Mucosa of gallbladder (tissue), 1 donor: ENCODE measurements at regions not wholly inside any gene's neighbourhood (a gene's known extent, or its start where the extent isn't known, plus 50 kb on each side); places are given as distances from the start of the nearest gene placed in this dataset.
"Not testable (repeated sequence)": the region's sequence is repeated elsewhere in the genome, so short reads cannot be mapped to it uniquely, and the experiment has no call there.

Source experiments
- DNase-seq: peaks from one replicate; pipeline ENCODE4 v3.0.0-alpha.2; 2020; ENCODE audit warnings: low spot score
- donor health status: DM: no; HTN: no; CAD: no.

DNA sequence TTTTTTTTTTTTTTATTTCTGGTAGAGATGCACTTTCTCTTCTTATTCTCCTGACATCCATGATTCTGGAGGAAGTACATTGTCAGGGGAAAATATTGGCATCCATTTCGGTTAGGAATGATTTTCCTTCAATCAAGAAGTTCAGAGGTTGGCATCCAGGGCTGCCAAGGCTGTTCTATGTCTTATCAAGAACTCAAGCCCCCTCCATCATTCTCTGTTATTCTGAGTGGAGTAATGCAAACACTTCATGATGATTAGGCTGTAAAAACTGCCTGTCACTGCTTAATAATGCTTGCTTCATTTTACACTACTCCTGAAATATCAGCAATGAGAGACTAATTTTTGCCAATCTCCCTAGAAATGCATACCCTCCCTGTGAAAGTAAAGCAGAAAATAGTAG lies 417.1 kb upstream of the NFIA start:
- no peak for DNase-seq

DNA sequence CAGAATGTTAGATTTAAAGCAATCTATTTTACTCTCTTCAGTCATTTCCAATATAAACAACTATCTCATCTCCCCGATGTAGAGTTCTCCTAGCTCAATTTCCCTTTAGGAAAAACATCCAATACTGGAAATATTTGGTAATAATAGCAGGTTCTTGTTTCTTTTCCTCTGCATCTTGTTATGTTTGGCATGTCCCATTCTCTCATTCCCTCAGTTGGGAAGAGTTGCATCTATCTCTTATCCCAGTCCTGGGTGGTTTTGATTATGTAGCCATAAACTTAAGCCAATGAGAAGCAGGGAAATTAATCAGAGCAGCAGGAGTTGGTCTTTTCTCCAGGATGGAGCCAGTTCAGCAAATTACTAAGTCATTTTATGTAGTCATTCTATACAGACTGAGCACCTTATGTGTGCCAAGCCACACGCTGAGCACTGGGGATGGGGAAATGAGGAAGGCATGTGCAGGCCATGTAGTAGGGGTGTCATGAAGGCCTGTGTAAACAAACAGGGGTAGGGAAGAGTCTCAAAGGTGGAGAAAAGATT lies 418.2 kb upstream of the NFIA start:
- no peak for DNase-seq

- DNase-seq, result no peak
Measured at GRCh38 chr1:60662486-60663044, 419.8 kb upstream of the NFIA start.

DNA sequence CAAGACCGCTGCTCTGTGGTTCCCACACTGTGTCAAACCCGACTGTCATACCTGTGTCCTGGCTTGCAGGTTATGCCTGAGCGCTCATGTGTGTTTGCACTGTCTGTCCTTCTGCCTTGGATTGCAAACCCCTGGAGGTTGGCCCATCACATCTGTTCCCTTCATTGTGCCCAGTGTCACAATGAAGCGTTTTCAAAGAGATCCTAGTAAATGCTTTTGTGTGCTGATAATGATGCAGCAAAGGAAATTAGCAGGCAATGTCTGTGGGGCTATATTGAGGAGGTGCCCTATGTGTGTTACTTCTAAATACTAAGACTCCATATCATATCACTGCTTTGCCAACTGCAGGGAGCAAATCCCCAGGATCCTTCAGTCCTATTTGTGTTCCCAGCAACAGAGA lies 424.4 kb upstream of the NFIA start:
- no peak for DNase-seq

GRCh38 chr1:60655679-60656355 lies 426.5 kb upstream of the NFIA start:
- no peak for DNase-seq

GRCh38 chr1:60640033-60640551 lies 442.3 kb upstream of the NFIA start:
- not testable (repeated sequence) for DNase-seq

DNA sequence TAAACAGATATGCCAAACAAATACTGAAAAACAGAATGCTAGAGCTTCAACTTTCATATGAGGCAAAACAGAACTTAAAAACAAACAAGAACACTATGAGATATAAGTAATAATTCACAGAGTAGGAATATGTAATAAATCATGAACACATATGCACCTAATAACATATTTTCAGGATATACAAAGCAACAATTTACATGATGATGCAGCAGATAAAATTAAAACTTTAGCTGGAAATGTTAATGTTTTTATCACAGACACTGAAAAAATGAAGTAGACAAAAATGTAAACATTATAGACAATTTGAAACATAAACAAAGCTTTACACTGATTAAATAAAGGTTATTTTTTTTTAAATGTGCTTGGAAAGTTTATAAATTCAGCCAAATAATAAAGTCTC lies 443.1 kb upstream of the NFIA start:
- no peak for DNase-seq

DNA sequence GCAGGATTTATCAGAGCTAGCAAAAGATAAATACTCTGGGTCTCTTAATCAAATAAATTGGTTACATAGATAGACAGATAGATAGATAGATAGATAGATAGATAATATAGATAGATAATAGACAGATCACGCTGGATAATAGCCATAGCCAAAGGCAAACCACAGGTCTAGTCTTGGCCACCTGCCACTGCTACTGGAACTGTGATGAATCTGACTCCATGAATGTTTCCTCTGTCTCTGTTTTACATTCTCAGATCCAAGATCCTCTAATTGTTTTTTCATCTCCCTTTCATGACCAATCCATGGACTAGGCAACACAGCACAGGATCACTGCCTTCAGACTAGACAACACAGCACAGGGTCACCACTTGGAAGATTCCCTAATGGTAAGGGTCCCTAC lies 444.7 kb upstream of the NFIA start:
- no peak for DNase-seq

- no peak for DNase-seq
Measured at GRCh38 chr1:60636946-60637345, 445.4 kb upstream of the NFIA start.

GRCh38 chr1:60634106-60634505 lies 448.3 kb upstream of the NFIA start:
- no peak for DNase-seq

- no peak for DNase-seq
Measured at GRCh38 chr1:60622486-60622885, 459.9 kb upstream of the NFIA start.

GRCh38 chr1:60621368-60621851 lies 461.0 kb upstream of the NFIA start:
- peak; percentile 19 for DNase-seq

- DNase-seq, result no peak
Measured at GRCh38 chr1:60620087-60620486, 462.3 kb upstream of the NFIA start.

GRCh38 chr1:60619581-60619980 lies 462.8 kb upstream of the NFIA start:
- no peak for DNase-seq

DNA sequence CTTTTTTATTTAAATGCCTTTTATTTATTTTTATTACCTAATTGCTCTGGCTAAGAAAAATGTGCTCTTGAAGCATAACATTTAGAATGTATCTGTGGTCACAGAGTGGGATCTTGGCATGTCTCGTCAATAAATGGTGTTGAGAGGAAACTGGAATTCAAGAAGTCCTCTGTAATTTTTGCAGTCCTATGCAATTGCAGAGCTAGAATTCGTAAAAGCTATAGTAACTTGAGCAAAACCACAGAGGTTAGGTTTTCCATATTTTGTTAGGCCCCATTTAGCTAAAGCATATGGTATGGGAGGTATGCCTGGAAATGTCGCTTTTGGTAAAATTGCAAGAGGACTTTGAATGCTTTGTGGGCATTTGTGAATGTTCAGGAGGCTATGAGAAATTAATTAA lies 466.7 kb upstream of the NFIA start:
- DNase-seq, result no peak

- DNase-seq, result no peak
Measured at GRCh38 chr1:60612790-60613189, 469.6 kb upstream of the NFIA start.

DNA sequence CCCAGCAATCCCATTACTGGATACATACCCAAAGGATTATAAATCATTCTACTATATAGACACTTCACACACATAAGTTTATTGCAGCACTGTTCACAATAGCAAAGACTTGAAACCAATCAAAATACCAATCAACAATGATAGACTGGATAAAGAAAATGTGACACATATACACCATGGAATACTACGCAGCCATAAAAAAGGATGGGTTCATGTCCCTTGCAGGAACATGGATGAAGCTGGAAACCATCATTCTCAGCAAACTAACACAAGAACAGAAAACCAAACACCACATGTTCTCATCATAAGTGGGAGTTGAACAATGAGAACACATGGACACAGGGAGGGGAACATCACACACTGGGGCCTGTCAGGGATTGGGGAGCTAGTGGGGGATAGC lies 475.4 kb upstream of the NFIA start:
- DNase-seq, result not testable (repeated sequence)

GRCh38 chr1:60600532-60600931 lies 481.8 kb upstream of the NFIA start:
- DNase-seq, result no peak

GRCh38 chr1:60599574-60599973 lies 482.8 kb upstream of the NFIA start:
- DNase-seq, result no peak

- no peak for DNase-seq
Measured at GRCh38 chr1:60598041-60598910, 484.1 kb upstream of the NFIA start.

- no peak for DNase-seq
Measured at GRCh38 chr1:60596791-60597750, 485.3 kb upstream of the NFIA start.
